Left renal cortex interstitium (tissue), 4 donors: ENCODE measurements at regions not wholly inside any gene's neighbourhood (a gene's known extent, or its start where the extent isn't known, plus 50 kb on each side); places are given as distances from the start of the nearest gene placed in this dataset.
"Not testable (repeated sequence)": the region's sequence is repeated elsewhere in the genome, so short reads cannot be mapped to it uniquely, and the experiment has no call there.

ENCODE experiments used
- DNase-seq, 4 donors: peaks; one replicate each; pipeline ENCODE4 v3.0.0-alpha.2; 2013; ENCODE audit warnings: low read depth in 4 of 4, low spot score in 2 of 4, missing footprints in 1 of 4

DNA sequence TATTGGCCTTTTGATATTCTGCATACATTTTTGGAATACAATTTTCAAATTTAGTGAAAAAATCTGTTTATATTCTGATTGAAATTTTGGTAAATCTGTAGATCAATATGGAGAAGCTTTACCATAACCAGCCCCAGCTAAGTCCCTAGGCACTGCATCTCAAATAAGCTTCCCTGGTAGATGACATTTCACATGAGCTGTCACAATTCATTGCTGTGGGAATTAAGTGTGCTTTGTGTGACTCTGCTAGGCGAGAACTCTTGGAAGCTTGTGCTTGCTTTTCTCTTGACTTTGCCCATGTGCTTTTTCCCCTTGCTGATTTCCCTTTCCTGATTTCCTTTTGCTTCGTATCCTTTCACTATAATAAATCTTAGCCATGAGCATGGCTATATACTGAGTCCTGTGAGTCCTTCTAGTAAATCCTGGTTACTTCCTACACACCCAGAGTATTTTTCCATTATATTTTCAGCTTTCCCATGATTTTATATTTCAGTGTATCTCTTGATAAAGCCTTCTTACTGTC is 166.5 kb upstream of the MMS22L start:
- DNase-seq: no peak

DNA sequence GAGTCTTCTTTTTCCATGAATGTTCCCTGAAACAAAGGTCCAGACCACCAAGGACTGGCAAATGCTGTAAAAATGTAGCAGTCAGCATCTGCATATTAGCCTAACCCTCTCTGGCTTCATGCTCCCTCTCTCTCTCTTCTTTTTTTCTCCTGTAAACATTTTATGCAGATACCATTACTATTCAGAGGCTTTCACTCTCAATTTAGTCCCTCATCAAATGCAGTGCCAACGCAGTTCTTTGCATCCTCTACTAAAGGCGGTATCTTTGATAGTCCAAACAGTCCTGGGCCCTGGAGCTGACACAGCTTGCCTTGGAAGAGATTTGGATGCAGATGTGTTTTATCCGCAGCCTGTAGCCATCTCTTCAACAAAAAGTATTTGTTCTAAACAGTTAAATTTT is 167.1 kb upstream of the MMS22L start:
- DNase-seq: no peak

DNA sequence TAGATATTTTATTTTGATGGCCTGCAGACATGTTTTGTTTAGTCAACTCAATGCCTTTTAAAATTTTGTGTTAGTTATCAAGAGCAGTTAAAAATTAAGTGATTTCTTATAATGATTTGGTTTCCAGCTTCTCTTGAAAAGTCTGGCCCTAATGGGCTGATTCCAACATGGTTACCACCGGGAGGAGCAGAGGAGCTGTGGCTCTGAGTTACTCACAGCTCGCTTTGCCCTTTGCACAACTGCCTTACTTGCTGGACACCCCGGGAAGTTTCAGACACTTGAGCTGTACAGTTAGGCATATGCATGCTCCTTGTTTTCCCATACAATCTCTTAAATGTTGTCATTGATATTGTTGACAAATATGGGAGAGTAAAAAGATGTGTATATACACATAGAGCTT is 173.1 kb upstream of the MMS22L start:
- no peak for DNase-seq

DNA sequence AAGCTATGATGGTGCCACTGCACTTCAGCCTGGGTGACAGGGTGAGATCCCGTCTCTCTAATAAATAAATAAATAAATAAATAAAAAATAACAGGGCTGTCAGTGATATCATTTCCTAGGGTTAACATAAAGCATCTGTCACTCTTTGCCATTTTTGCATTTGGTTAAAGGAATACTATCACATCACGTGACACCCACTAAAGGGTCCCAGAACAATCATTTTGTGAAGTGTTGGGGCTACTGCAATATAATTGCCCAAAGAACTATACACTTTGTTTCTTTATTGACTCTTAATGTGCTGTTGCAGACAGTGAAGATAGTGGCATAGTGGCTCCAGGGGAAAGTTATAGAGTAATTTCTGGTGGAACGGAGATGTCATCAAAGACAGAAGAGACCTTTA is 176.5 kb upstream of the MMS22L start:
- no peak for DNase-seq

DNA sequence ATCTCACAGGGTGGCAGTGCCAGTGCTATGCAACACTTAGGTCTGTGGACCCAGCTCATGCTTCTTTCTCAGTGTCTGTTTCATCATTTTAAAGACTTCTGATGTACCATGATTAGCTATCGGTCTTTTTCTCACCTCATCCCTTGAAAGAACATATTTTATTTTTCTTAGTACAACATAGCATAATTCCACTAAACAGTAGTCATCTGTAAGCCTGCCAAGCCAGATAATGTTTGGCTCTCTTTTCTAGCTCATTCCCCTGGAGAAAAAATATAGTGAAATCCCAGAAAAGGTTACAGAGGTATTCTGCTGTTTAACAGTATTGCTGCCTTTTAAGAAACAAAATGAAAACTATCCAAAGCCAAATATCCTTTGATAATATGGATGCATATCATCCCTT is 177.0 kb upstream of the MMS22L start:
- DNase-seq: no peak

DNA sequence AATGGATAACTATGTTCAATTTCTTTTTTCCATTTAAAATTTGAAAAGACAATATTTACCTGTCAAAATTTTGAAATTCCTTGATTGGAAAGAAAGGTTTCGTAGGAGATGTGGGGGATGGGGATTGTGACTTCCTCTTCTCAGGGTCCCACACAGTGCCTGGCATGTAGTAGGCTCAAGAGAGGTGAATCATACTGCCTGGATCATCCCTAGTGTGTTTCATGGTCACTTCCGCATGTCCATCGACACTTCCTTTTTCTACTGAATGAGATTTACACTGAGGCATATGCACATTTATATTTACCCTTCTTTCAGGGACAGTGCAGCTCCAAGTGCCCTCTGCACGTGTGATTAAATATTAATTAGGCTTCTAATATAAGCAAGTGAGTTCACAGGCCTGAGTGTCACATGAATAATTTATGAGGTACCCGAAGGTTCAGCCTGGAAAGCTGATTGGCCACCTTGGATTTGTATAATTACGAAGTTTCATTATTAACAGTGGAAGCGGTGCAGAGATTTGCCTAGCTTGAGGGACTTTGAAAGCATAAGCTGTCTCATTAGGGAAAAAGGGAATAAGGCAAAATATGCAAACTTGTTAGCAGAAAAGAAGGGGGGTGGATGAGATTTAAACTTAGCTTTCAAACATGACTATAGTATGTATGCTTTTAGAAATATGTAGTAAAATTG is 177.5 kb upstream of the MMS22L start:
- no peak for DNase-seq

DNA sequence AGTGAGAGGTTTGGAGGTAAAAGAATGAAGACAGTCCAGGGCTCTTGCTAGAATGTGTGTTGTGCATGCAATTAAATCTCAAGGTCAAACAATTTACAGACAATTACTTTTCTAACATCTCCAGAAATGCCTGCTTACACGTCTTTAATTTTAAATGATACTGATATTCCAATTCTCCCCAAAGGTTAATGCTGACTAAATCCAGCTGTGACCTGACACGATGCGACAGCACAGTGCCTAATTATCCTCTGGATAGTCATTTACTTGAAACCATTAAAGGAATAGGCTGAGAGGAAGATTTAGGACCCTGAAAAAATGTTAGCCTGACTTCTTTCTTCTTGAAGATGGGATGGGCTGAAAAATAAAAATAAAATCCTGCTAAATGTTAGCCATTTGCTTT is 178.2 kb upstream of the MMS22L start:
- DNase-seq: no peak

DNA sequence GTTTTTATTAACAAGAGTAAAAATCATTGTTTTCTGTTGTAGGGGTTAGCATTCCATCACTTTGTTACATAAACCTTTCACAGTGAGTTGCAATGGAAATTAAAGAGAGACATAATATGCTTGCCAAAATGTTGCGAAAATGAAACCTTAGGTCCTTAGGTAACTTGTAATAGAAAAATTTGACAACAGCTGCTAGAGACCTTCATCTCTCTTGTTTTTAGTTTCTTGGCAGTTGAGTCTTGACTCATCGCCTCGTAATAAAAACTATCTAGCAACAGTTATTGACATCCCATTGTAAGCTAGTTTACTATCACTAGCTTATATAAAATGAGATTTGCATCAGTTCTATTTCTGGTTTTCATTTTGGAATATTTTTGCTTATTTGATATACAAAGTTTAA is 179.0 kb upstream of the MMS22L start:
- DNase-seq: no peak

DNA sequence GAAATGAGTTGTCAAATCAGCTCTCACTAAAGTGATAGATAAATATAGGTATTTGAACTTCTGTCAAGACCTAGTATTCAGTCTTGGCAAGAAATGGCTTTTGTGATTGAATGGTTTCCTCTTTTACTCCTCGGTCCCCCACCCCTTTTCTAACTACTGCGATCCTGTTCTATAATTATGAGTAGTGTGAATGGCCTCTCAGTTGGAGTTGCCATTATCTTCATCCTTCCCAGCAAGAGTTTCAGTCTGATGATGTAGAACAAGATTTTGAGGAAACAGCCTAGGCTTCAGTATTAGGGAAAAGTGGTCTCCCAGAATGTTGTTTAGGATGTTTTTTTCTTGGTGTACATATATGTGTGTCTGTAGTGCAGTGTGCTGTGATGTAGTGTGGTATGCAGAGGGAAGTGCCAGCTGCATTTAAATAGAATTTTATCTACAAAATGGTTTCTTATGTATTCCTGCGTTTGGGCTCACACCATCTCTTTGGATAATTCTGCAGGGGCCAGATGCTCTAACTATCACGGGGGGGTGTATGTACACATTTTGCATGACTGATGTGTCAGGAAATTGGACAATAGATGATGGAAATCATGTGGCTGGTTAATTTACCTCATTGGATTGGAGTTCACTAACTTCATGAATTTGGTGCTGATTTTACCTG is 180.1 kb upstream of the MMS22L start:
- no peak for DNase-seq

DNA sequence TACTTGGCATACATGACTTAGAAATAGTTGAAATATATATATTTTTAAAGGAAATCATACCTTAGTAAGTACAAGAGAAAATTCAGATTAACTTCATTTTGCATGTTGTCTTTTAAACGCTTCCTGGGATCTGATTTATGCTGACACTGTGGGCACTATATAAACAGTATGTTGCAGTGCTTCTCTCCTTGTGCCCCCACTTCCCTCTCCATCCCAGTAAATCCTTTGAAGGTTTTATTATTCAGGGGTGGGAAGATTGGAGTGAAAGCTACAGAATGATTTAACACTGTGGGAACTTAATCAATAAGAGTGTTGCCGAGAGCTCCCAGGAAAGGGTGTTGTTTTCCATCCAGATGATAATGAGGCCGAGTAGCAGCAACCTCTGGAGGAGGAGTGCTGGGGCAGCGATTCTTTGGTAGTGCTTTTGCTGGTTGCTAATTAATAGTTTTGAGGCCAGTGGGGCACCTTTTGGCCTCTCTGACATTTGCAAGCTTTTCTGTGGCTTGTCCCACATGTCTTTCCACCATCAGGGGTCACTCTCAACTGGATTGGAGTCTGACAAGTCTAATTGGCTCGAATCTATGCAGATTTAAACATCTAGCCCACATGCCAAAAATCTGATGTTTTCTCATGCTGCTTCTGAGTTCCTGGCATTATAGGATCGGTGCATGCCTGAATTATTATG is 183.0 kb upstream of the MMS22L start:
- no peak for DNase-seq

DNA sequence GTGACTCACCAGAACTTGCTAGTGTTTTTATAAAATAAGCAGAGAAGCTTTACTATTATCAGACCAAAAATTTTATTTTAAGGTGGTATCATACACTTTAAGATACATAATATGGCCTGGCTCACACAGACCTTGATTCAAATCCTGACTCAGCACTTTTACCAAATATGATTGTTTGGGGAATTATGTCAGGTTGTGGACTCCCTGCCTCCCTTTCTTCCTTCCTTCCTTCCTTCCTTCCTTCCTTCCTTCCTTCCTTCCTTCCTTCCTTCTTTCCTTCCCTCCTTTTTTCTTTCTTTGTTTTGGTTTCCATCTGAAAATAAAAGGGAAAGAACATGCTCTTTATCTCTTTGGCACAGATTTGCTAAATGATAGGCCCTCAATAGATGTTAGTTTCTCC is 186.0 kb upstream of the MMS22L start:
- no peak for DNase-seq

DNA sequence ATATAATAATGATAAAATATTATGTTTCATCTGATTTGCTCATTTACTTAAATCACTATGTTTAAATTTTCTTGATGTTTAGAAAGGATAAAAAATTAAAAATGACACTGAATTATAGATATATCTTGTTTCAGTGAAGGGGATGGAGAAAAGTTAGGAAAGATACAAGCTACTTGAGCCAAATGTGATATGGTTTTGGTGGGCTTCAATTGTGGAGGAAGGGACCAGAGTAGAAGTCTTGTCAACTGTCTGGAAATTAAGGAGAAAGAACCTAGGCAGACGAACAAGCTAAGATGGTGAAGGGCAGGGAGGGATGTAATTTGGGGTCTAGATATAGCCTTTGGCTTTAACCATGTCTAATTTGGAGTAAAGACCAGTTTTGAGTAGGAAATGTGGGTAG is 186.4 kb upstream of the MMS22L start:
- DNase-seq: no peak

DNA sequence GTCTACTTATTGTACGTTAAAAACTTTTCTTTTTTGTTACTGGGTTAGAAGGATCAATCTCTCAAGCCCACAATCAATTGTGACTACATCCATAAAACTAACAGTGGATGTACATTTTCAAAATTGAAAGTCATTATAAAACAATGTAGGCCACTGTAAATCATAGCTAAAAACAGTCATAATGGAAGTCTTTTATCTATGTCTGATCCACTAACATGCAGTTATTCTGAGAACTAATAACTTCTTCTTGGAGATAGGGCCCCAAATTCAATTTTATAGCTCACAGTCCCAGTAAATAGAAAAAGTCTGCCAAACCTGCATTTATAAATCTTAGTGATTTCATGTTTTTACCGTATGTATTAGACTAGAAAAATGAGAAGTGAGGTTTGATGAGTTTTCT is 187.3 kb upstream of the MMS22L start:
- DNase-seq: no peak

DNA sequence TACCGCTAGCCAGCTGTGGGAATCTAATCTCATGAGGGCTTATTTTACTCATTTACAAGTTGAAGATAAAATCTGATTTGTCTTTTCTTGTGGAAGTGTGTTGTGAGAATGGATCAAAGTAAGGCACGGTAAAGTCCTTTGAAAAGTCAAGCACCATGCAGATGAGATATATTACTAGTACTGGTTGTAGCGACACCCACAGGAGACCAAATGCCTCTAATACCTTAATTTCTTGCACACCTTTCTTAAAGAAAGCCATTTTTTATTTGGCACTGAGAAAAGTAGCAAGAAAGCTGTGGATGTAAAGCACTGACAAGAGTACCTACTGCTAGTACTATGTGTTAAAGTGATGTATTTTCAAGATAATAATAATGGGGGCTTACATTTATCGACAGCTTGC is 191.0 kb upstream of the MMS22L start:
- no peak for DNase-seq

DNA sequence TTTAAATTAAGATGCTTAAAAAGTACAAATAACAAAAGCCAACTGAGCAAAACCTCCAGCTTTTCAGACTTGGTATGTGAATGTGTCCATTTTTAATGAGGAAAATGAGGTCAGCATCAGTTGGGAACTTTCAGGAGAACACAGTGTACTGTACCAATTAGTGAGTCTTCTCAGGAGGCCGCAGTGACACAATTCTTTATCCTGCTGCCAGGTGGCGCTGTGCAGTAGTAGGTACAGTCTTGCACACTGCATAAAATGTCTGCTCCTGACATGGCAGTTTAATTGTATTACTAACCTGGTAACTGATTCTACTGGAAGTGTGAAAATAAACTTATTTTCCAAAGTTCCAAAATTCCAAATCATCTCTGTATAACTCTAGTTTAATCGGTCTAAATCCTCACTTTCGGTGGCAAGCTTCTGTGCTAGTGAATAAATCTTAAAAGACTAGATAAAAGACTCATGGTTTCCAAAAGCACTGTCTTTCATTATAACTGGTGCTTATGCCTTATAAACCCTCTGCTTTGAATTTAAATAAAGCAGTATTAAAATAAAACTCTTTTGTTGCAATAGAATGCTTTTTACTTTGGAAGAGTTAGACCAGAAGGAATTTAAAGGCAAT is 214.8 kb upstream of the MMS22L start:
- peak; percentile 19 to 63 (median 34) for DNase-seq

DNA sequence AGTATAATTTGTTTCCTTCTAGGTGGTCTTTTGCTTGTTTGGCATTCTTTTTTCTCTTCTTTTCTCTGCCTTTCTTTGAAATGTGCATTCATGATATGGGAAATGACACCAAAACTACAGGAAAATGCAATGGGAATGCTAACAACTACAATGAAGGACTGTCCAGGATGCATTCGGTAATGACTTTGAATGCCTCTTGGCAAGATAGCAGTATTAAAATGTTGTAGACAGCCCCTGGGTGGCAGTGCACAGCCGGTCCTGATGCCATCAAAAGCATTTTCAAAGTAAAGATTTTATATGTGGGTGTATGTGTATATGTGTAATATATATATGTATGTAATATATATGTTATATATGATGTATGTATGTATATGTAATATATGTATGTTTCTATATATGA is 218.8 kb upstream of the MMS22L start:
- DNase-seq: no peak

DNA sequence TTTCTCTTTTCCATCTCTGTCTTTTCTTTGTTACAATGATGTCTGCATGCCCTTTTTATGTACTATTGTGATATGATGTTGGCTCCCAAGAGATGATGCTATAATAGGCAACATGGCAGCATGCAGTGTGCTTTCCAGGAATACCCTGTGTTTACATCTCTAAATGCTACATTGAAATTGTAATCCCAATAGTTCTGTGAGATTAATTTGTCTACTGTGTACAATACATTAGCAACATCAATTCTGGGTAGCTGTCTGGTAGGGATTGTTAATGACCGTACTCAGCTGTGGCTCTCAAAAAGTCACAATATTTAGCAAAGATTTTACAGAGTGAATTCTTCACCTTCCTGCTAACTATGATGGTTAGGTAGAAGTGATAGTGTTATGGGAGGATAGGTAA is 225.6 kb upstream of the MMS22L start:
- DNase-seq: no peak

DNA sequence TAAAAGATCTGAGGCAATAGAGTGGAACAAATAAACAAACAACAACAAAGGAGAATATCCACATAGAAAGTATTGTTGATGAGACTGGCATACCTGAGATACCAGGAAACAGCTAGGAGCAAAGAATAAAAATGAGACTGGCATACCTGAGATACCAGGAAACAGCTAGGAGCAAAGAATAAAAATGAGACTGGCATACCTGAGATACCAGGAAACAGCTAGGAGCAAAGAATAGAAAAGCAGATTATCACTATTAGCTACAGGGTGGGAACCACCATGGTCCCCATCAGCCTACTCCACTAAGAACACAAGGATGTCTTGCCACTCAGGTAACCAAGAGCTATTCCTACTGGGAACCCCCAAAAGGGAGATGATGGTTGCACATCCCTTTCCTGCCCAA is 230.2 kb upstream of the MMS22L start:
- DNase-seq: not testable (repeated sequence)

DNA sequence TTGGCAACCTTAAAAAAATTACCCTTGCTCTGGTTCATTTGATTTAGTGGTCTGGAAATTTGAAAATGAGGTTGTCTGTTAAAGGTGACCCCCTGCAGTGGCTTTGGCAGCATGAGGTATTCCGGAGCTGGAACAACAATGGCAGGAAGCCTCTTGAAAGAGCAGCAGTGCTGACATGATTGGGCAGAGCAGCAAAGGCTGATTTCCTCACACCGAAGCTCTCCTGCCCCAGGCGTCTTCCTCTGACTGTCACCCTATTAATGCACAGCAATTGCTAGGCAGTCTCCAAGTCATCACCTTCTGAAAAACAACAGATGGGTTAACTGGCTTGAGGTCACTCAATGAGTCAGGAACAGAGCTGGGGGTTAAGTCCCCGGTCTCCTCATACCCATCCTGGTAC is 241.8 kb upstream of the MMS22L start:
- no peak for DNase-seq

DNA sequence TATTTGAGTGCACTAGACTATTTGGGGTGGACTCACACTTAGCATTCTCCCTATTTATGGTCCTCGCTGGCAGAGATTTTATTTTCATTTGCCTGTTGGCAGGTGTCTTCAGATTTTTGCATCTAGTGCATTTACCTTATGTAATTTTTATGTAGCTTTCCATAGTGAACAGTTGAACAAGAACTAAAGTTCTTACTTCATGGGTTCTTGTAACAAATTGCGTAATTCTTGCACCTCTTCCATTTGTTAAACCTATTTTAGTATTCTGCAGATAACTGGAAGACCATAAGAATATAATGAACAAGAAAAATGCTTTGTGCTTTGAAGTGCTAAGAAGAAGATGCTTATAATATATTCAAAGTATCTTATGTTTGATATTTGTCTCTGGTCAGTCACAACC is 252.8 kb upstream of the MMS22L start:
- no peak for DNase-seq

DNA sequence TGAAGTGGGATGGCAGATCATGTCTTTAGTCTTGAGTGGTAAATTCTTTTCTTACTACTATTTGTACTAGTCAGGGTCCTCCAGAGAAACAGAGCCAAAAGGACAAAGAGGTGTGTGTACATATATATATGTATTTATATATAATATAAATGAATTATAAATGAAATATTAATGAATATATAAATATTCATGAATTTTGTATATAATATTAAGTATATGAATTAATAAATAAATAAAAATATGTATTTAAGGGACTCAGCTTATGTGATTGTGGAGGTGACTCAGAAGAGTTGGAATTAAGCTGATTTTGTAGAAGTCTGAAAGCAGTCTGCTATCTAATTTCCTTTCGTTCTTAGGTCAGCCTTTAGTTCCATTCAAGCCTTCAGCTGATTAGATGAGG is 265.3 kb upstream of the MMS22L start:
- DNase-seq: no peak

DNA sequence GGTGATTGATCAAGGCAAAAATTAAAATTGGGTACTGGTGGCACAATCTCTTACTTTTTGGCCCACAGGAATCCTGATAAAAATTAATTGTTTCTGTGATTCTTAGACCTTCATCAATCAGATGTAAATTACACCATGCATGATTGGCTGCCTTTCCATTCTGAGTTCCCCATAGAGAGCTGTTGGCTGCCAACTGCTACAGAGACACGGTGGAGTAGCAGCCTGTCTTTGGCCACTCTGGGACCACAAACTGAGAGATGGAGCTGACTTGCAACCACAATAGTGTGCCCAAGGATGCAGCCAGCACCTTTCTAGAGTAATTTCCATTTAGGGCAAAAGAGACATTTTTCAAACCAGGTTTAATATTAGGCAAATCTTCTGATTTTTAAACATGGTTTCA is 274.3 kb upstream of the MMS22L start:
- no peak for DNase-seq
